Activated CD8-positive, alpha-beta T cell treated with anti-CD3 and anti-CD28 coated beads, Interleukin-2, amount 10 ng/mL, durations not matched to agents 7 days and 5 days (primary cell): ENCODE measurements at regions not wholly inside any gene's neighbourhood (a gene's known extent, or its start where the extent isn't known, plus 50 kb on each side); places are given as distances from the start of the nearest gene placed in this dataset.
"Not testable (repeated sequence)": the region's sequence is repeated elsewhere in the genome, so short reads cannot be mapped to it uniquely, and the experiment has no call there.

Experiments
- ATAC-seq: fragments of 150-1000 bp; cut with Tn5 transposase; one replicate; pipeline ENCODE4 v1.10.0; 2021; ENCODE audit warnings: moderate library complexity
- CTCF ChIA-PET: fragments of 350-600 bp; sonication (Branson Sonifier 250); formaldehyde crosslinking; loops from one replicate; lab custom pipeline; 2021; ENCODE audit warnings: antibody characterized with exemption; lab: Charles Lee
- POLR2A ChIA-PET: fragments of 350-600 bp; sonication (Branson Sonifier 250); formaldehyde crosslinking; loops from one replicate; lab custom pipeline; 2021; ENCODE audit warnings: antibody characterized with exemption; lab: Charles Lee
- DNase-seq: peaks from one replicate; pipeline ENCODE4 v3.0.0-alpha.2; 2020
- H3K27ac Mint-ChIP-seq: one replicate; pipeline ENCODE4 v1.8.0; 2021; ENCODE audit warnings: mild to moderate bottlenecking, mixed read lengths
- H3K27me3 Mint-ChIP-seq: one replicate; pipeline ENCODE4 v1.8.0; 2021; ENCODE audit warnings: low read depth, mixed read lengths
- H3K36me3 Mint-ChIP-seq: one replicate; pipeline ENCODE4 v1.8.0; 2021; ENCODE audit warnings: low read depth, mixed read lengths
- H3K4me1 Mint-ChIP-seq: one replicate; pipeline ENCODE4 v1.8.0; 2021; ENCODE audit warnings: low read depth, mixed read lengths
- H3K4me3 Mint-ChIP-seq: one replicate; pipeline ENCODE4 v1.8.0; 2021; ENCODE audit warnings: mild to moderate bottlenecking, mixed read lengths
- H3K9me3 Mint-ChIP-seq: one replicate; pipeline ENCODE4 v1.8.0; 2022; ENCODE audit warnings: mixed read lengths; ENCODE audit not compliant: insufficient read depth

- DNase-seq, CTCF ChIA-PET, ATAC-seq, POLR2A ChIA-PET, H3K36me3 Mint-ChIP-seq, H3K4me3 Mint-ChIP-seq, H3K27me3 Mint-ChIP-seq, H3K27ac Mint-ChIP-seq, H3K9me3 Mint-ChIP-seq, H3K4me1 Mint-ChIP-seq: not testable (repeated sequence)
Observed at GRCh38 chr10:46210427-46210826, 76.4 kb upstream of the ANTXRL start.

GRCh38 chr10:46215426-46215825 is 71.4 kb upstream of the ANTXRL start:
- no peak for ATAC-seq
- DNase-seq: peak; percentile 11
- POLR2A ChIA-PET: no interaction called here
- Mint-ChIP-seq H3K36me3 (peaks cover 20% of the 10 kb centered on the region), H3K4me1 (peaks cover 20% of the 10 kb centered on the region), H3K27me3 (no peaks in the 10 kb centered on the region), H3K4me3 (no peak overlapping the region), H3K9me3 (no peaks in the 10 kb centered on the region), H3K27ac (no peak overlapping the region)
- CTCF ChIA-PET: no interaction called here

- H3K36me3 Mint-ChIP-seq: peaks cover 20% of the 10 kb centered on the region
- H3K27me3 Mint-ChIP-seq: no peaks in the 10 kb centered on the region
- H3K4me1 Mint-ChIP-seq: peaks cover 20% of the 10 kb centered on the region
- H3K27ac Mint-ChIP-seq: peak overlapping the region; percentile 37
- H3K9me3 Mint-ChIP-seq: no peaks in the 10 kb centered on the region
- CTCF ChIA-PET: no interaction called here
- ATAC-seq (no peak), DNase-seq (peak; percentile 14)
- POLR2A ChIA-PET: no interaction called here
- no peak overlapping the region for H3K4me3 Mint-ChIP-seq
Observed at GRCh38 chr10:46216003-46216634, 70.7 kb upstream of the ANTXRL start.

- no peaks in the 10 kb centered on the region for H3K9me3 Mint-ChIP-seq
- no peaks in the 10 kb centered on the region for H3K27me3 Mint-ChIP-seq
- ATAC-seq (no peak), DNase-seq (peak; percentile 11)
- peaks cover 20% of the 10 kb centered on the region for H3K36me3 Mint-ChIP-seq
- POLR2A ChIA-PET: no interaction called here
- no peak overlapping the region for H3K27ac Mint-ChIP-seq
- CTCF ChIA-PET: no interaction called here
- H3K4me3 Mint-ChIP-seq: no peak overlapping the region
- H3K4me1 Mint-ChIP-seq: peaks cover 20% of the 10 kb centered on the region
Observed at GRCh38 chr10:46216836-46217751, 69.7 kb upstream of the ANTXRL start.

GRCh38 chr10:46217752-46218453 is 68.9 kb upstream of the ANTXRL start:
- POLR2A ChIA-PET: no interaction called here
- Mint-ChIP-seq H3K4me1 (peaks cover 20% of the 10 kb centered on the region), H3K4me3 (no peak overlapping the region)

GRCh38 chr10:46218921-46219320 is 67.9 kb upstream of the ANTXRL start:
- ChIA-PET CTCF (interaction anchor here (1.4 kb wide), 1 partner anchor 11 kb away, joined by 5 read pairs; no protein-coding TSS in a partner anchor), POLR2A (no interaction called here)
- Mint-ChIP-seq H3K36me3 (peaks cover 27% of the 10 kb centered on the region), H3K9me3 (no peaks in the 10 kb centered on the region), H3K4me3 (no peak overlapping the region), H3K4me1 (peaks cover 20% of the 10 kb centered on the region), H3K27me3 (no peaks in the 10 kb centered on the region), H3K27ac (peak overlapping the region; percentile 13)
- DNase-seq (peak; percentile 23), ATAC-seq (no peak)

More at GRCh38 chr10:46217752-46218453, 68.9 kb upstream of the ANTXRL start:
- CTCF ChIA-PET: interaction anchor here (1.4 kb wide), 1 partner anchor 12 kb away, joined by 5 read pairs; no protein-coding TSS in a partner anchor
- Mint-ChIP-seq H3K27me3 (no peaks in the 10 kb centered on the region), H3K27ac (peak overlapping the region; percentile 14), H3K9me3 (no peaks in the 10 kb centered on the region), H3K36me3 (peaks cover 20% of the 10 kb centered on the region)
- ATAC-seq (no peak), DNase-seq (peak; percentile 17)

GRCh38 chr10:46219431-46219990 is 67.3 kb upstream of the ANTXRL start:
- H3K4me1 Mint-ChIP-seq: peaks cover 20% of the 10 kb centered on the region
- H3K4me3 Mint-ChIP-seq, ATAC-seq, DNase-seq, POLR2A ChIA-PET, H3K27ac Mint-ChIP-seq, H3K27me3 Mint-ChIP-seq, H3K9me3 Mint-ChIP-seq: not testable (repeated sequence)
- peaks cover 30% of the 10 kb centered on the region for H3K36me3 Mint-ChIP-seq
- CTCF ChIA-PET: interaction anchor here (1.4 kb wide), 1 partner anchor 10 kb away, joined by 5 read pairs; no protein-coding TSS in a partner anchor

- Mint-ChIP-seq H3K27me3 (no peaks in the 10 kb centered on the region), H3K9me3 (no peaks in the 10 kb centered on the region), H3K4me1 (peaks cover 20% of the 10 kb centered on the region), H3K4me3 (no peak overlapping the region), H3K27ac (no peak overlapping the region), H3K36me3 (peaks cover 37% of the 10 kb centered on the region)
- no peak for DNase-seq
- no peak for ATAC-seq
- CTCF ChIA-PET: no interaction called here
- POLR2A ChIA-PET: no interaction called here
Observed at GRCh38 chr10:46220187-46220586, 66.6 kb upstream of the ANTXRL start.

- Mint-ChIP-seq H3K27me3 (no peaks in the 10 kb centered on the region), H3K27ac (peak overlapping the region; percentile 33), H3K4me1 (peaks cover 20% of the 10 kb centered on the region), H3K4me3 (no peak overlapping the region), H3K9me3 (no peaks in the 10 kb centered on the region), H3K36me3 (peaks cover 37% of the 10 kb centered on the region)
- POLR2A ChIA-PET: no interaction called here
- no peak for ATAC-seq
- CTCF ChIA-PET: no interaction called here
- DNase-seq: peak; percentile 13
Observed at GRCh38 chr10:46220872-46221538, 65.8 kb upstream of the ANTXRL start.

- no peak overlapping the region for H3K4me3 Mint-ChIP-seq
- ChIA-PET POLR2A (no interaction called here), CTCF (no interaction called here)
- H3K4me1 Mint-ChIP-seq: peaks cover 20% of the 10 kb centered on the region
- no peak for ATAC-seq
- H3K36me3 Mint-ChIP-seq: peaks cover 31% of the 10 kb centered on the region
- H3K27me3 Mint-ChIP-seq: no peaks in the 10 kb centered on the region
- H3K27ac Mint-ChIP-seq: no peak overlapping the region
- DNase-seq: peak; percentile 16
- no peaks in the 10 kb centered on the region for H3K9me3 Mint-ChIP-seq
Observed at GRCh38 chr10:46222364-46222935, 64.3 kb upstream of the ANTXRL start.

GRCh38 chr10:46223064-46223480 is 63.7 kb upstream of the ANTXRL start:
- DNase-seq (peak; percentile 29), ATAC-seq (no peak)
- peaks cover 27% of the 10 kb centered on the region for H3K36me3 Mint-ChIP-seq
- ChIA-PET CTCF (no interaction called here), POLR2A (no interaction called here)
- H3K27me3 Mint-ChIP-seq: no peaks in the 10 kb centered on the region
- H3K4me3 Mint-ChIP-seq: no peak overlapping the region
- H3K27ac Mint-ChIP-seq: no peak overlapping the region
- no peaks in the 10 kb centered on the region for H3K9me3 Mint-ChIP-seq
- H3K4me1 Mint-ChIP-seq: peaks cover 18% of the 10 kb centered on the region
